ENCODE measurements at regions not wholly inside any gene's neighbourhood (a gene's known extent, or its start where the extent isn't known, plus 50 kb on each side); places are given as distances from the start of the nearest gene placed in this dataset.

DNA sequence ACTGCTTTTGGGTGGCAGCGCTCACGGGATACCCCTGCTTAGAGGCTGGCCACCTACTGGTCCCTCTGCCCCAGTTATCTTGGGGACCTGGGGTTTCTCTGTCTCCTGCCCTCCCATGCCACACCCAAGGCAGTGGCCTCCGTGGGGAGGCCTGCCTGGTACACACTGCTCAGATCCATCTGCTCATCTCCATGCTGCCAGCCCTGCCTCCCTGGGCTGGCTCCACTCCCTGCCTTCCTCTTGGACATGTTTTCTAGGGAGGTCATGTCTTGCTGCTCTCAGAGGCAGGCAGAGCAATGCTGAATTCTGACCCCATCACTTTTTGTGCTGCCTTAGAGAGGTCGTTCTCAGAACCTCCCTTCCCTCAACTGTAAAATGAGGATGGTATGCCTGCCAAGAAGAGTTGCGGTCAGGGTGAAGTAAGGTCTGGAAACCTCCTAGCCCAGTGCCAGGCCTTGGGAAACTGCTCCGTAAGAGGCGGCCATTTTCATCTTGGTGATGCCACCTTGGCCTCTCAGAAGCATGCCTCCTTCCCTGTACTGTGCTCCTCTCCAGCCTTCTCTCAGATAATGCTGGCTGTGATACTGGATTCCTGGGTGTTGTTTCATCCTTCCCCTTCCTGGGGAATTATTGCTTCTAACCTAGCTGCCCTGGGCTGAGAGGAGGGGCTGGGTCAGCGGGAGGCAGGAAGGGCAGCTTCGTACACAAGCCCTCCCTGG lies 186.4 kb upstream of the ZBED5 start:
- TF ChIP-seq, protein P1, sequence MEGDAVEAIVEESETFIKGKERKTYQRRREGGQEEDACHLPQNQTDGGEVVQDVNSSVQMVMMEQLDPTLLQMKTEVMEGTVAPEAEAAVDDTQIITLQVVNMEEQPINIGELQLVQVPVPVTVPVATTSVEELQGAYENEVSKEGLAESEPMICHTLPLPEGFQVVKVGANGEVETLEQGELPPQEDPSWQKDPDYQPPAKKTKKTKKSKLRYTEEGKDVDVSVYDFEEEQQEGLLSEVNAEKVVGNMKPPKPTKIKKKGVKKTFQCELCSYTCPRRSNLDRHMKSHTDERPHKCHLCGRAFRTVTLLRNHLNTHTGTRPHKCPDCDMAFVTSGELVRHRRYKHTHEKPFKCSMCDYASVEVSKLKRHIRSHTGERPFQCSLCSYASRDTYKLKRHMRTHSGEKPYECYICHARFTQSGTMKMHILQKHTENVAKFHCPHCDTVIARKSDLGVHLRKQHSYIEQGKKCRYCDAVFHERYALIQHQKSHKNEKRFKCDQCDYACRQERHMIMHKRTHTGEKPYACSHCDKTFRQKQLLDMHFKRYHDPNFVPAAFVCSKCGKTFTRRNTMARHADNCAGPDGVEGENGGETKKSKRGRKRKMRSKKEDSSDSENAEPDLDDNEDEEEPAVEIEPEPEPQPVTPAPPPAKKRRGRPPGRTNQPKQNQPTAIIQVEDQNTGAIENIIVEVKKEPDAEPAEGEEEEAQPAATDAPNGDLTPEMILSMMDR (IDR thresholded peaks at IDR 0.05; ENCODE audit: insufficient read depth, low read length) = no peak
- TF ChIP-seq POLR2AphosphoS5 (IDR thresholded peaks at IDR 0.05; ENCODE audit: low read depth) (no peak), SPI1 (IDR thresholded peaks at IDR 0.05; ENCODE audit: borderline replicate concordance, low read depth) (no peak), GABPA (IDR thresholded peaks at IDR 0.05; ENCODE audit: low read depth) (no peak)
- TF ChIP-seq, protein P2, sequence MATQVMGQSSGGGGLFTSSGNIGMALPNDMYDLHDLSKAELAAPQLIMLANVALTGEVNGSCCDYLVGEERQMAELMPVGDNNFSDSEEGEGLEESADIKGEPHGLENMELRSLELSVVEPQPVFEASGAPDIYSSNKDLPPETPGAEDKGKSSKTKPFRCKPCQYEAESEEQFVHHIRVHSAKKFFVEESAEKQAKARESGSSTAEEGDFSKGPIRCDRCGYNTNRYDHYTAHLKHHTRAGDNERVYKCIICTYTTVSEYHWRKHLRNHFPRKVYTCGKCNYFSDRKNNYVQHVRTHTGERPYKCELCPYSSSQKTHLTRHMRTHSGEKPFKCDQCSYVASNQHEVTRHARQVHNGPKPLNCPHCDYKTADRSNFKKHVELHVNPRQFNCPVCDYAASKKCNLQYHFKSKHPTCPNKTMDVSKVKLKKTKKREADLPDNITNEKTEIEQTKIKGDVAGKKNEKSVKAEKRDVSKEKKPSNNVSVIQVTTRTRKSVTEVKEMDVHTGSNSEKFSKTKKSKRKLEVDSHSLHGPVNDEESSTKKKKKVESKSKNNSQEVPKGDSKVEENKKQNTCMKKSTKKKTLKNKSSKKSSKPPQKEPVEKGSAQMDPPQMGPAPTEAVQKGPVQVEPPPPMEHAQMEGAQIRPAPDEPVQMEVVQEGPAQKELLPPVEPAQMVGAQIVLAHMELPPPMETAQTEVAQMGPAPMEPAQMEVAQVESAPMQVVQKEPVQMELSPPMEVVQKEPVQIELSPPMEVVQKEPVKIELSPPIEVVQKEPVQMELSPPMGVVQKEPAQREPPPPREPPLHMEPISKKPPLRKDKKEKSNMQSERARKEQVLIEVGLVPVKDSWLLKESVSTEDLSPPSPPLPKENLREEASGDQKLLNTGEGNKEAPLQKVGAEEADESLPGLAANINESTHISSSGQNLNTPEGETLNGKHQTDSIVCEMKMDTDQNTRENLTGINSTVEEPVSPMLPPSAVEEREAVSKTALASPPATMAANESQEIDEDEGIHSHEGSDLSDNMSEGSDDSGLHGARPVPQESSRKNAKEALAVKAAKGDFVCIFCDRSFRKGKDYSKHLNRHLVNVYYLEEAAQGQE (IDR thresholded peaks at IDR 0.05; ENCODE audit: insufficient replicate concordance, low read depth) = no peak

Measured in HL-60 (cell line).